ENCODE measurements at regions not wholly inside any gene's neighbourhood (a gene's known extent, or its start where the extent isn't known, plus 50 kb on each side); places are given as distances from the start of the nearest gene placed in this dataset.

DNA sequence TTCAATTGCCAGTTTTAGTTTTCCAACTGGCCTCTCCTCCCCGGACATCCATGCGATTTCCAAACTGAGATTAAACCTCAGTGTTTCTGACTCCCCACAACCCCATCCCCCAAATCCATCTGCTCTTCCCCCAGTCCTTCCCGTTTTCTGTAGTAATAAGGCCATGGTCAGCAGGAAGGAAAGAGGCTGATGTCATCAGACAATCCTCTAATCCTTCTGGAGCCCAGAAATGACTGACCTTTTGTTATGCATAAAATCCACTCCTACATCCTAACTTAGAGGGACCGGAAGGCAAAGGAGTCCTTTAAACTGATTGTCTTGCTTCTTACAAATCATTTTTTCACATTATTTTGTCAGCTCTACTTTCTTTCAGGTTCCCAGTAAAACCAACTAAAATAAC lies 155.8 kb downstream of the INO80D start:
- no peaks in the 10 kb centered on the region for H3K9me3 Mint-ChIP-seq
- H3K4me3 Mint-ChIP-seq = peak overlapping the region; percentile 84; the same call in 1 of the 2 replicates
- peak; percentile 19 for DNase-seq
- TF ChIP-seq, protein P1, sequence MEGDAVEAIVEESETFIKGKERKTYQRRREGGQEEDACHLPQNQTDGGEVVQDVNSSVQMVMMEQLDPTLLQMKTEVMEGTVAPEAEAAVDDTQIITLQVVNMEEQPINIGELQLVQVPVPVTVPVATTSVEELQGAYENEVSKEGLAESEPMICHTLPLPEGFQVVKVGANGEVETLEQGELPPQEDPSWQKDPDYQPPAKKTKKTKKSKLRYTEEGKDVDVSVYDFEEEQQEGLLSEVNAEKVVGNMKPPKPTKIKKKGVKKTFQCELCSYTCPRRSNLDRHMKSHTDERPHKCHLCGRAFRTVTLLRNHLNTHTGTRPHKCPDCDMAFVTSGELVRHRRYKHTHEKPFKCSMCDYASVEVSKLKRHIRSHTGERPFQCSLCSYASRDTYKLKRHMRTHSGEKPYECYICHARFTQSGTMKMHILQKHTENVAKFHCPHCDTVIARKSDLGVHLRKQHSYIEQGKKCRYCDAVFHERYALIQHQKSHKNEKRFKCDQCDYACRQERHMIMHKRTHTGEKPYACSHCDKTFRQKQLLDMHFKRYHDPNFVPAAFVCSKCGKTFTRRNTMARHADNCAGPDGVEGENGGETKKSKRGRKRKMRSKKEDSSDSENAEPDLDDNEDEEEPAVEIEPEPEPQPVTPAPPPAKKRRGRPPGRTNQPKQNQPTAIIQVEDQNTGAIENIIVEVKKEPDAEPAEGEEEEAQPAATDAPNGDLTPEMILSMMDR (IDR thresholded peaks at IDR 0.05) = no peak
- H3K4me1 Mint-ChIP-seq (ENCODE audit: low read depth) = peaks cover 34% of the 10 kb centered on the region
- no peaks in the 10 kb centered on the region for H3K36me3 Mint-ChIP-seq (ENCODE audit: low read depth)
- H3K27ac Mint-ChIP-seq = no peak overlapping the region; the same call in 1 of the 2 replicates
- peaks cover 12% of the 10 kb centered on the region for H3K27me3 Mint-ChIP-seq (ENCODE audit: insufficient read depth)

DNA sequence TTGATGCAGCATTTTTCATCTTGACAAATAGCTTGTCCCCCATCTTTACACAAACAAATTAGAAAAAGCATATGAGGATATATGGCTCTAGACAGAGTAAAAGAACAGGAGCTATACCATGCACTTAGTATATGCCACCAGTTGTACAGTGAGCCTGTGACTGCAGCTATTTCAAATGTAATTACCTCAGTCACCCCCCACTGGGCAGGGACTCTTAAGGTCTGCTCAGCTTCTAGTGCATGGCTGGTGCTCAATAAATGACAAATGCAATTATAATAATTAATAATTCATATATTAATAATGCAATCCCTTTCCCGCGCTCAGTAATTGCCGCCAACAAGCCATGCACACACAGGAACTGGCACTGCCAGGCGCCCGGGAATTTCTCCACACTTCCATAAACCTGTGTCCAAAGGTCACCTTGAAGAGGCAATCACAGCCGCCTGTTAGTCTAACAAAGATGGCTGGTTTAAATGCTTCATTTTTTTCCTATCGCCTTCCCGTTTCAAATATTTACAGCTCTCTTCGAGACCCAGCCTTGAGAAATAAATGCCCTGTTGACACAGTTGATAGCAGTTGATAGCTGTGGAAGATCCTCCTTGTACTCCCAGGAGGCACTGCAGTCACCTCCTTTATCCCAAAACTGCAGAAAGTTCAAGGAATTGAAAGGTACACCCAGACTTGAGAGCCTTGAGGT lies 156.6 kb downstream of the INO80D start:
- Mint-ChIP-seq H3K4me3 (no peak overlapping the region), H3K4me1 (ENCODE audit: low read depth) (peaks cover 34% of the 10 kb centered on the region), H3K27me3 (ENCODE audit: insufficient read depth) (peaks cover 17% of the 10 kb centered on the region), H3K36me3 (ENCODE audit: low read depth) (no peaks in the 10 kb centered on the region), H3K9me3 (no peaks in the 10 kb centered on the region), H3K27ac (no peak overlapping the region)
- no peak for DNase-seq
- TF ChIP-seq, protein P1 (IDR thresholded peaks at IDR 0.05) = no peak

DNA sequence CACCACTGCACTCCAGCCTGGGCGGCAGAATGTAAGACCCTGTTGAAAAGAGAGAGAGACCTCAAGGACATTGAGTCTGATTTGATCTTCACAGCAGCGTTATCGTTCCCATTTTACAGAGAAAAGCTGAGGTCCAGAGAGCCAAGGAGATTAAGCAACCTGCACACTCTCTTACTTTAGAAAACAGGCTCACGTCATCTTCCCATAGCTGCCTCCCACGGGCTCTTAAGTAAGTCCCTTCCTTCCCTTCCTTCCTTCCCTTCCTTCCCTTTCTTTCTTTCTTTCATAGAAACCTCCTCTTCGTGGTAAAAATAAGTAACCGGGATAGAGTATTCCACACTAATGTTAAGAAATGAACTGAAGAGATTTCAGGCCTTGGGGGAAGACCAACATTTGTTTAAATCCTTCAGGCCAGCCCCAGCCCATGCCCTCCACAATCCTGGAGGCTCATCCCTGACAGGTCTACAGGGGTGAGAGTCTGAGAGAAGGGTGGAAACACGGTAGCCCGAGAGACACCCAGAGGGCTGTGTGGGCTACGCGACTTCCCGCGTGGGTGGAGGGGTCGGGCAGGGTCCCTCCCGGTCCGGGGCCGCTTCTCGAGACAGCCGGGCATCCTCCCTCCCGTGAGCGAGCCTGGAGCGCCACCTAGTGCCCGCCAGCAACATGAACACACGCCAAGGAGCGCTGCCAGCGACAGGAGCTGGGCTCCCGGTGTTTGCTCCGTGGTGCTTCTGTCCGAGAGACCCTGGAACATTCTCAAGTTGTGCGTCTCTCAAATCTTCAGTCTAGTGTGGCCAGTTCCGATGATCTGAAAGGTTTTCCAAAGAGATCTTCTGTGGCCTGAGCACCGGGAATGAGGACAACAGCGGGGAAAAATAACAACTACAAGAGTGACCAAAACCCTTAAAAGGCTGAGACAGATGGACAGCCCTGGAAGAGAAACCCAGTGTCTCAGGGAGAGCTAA lies 160.3 kb downstream of the INO80D start:
- Mint-ChIP-seq H3K27me3 (ENCODE audit: insufficient read depth) (peaks cover 33% of the 10 kb centered on the region), H3K9me3 (no peaks in the 10 kb centered on the region), H3K27ac (no peak overlapping the region), H3K4me1 (ENCODE audit: low read depth) (peaks cover 26% of the 10 kb centered on the region), H3K4me3 (peak overlapping the region; percentile 84), H3K36me3 (ENCODE audit: low read depth) (no peaks in the 10 kb centered on the region)
- TF ChIP-seq, protein P1 (IDR thresholded peaks at IDR 0.05) = peak; percentile 98
- peak; percentile 38 for DNase-seq

DNA sequence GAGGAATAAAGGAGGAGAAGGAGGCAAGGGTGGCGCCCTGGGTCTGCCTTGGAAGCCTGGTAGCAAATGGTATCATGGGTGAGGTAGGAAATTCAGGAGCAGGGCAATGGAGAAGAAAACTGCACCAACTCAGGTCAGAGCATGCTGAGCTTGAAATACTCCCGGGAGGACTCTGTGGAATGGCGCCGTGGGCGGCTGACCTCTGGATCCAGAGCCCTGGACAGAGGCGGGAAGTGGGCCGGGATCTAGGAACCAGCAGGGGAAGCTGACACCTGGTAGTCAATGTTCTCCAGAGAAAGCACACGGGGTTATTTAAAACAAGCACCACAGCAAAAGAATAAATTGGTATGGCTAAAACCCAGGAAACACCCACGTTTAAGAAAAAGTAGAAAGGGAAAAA lies 161.3 kb downstream of the INO80D start:
- Mint-ChIP-seq H3K4me3 (no peak overlapping the region), H3K4me1 (ENCODE audit: low read depth) (peaks cover 16% of the 10 kb centered on the region), H3K9me3 (no peaks in the 10 kb centered on the region), H3K27me3 (ENCODE audit: insufficient read depth) (peaks cover 38% of the 10 kb centered on the region), H3K36me3 (ENCODE audit: low read depth) (no peaks in the 10 kb centered on the region), H3K27ac (no peak overlapping the region)
- TF ChIP-seq, protein P1 (IDR thresholded peaks at IDR 0.05) = no peak
- no peak for DNase-seq

DNA sequence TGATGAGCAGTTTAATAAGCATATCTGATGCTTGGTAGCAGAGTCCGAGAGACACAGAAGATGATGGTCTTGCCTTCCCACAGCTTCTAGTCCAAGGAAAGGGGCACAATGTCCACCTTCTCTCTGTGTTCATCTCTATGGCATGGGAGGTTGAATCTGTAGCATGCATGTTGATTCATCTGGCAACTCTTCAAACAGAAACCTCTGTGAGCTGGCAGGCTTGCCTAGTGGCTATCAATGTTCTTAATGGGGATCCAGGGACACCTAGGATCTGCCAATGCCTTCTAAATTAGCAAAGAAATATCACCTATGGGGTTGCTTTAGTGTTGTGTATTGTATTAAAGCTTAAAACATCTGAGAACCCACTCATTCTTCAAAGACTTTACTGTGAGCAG lies 170.8 kb downstream of the INO80D start:
- Mint-ChIP-seq H3K4me3 (no peak overlapping the region), H3K27ac (no peak overlapping the region), H3K4me1 (ENCODE audit: low read depth) (no peaks in the 10 kb centered on the region; the same call in 1 of the 2 replicates), H3K36me3 (ENCODE audit: low read depth) (no peaks in the 10 kb centered on the region), H3K9me3 (no peaks in the 10 kb centered on the region), H3K27me3 (ENCODE audit: insufficient read depth) (peaks cover 26% of the 10 kb centered on the region)
- TF ChIP-seq, protein P1 (IDR thresholded peaks at IDR 0.05) = no peak
- no peak for DNase-seq

Data from HFFc6 (cell line).